ENCODE measurements at regions not wholly inside any gene's neighbourhood (a gene's known extent, or its start where the extent isn't known, plus 50 kb on each side); places are given as distances from the start of the nearest gene placed in this dataset.

GRCh38 chr3:110318108-110318507, 753.5 kb upstream of the NECTIN3 start:
- TF ChIP-seq CTCF (conservative IDR thresholded peaks at IDR 0.05; ENCODE audit: low read depth, low read length) = no peak
- TF ChIP-seq EZH2phosphoT487 (IDR thresholded peaks at IDR 0.05; ENCODE audit: borderline replicate concordance, low read length) = no peak

All from PC-3 (cell line).